ENCODE measurements at regions not wholly inside any gene's neighbourhood (a gene's known extent, or its start where the extent isn't known, plus 50 kb on each side); places are given as distances from the start of the nearest gene placed in this dataset.

DNA sequence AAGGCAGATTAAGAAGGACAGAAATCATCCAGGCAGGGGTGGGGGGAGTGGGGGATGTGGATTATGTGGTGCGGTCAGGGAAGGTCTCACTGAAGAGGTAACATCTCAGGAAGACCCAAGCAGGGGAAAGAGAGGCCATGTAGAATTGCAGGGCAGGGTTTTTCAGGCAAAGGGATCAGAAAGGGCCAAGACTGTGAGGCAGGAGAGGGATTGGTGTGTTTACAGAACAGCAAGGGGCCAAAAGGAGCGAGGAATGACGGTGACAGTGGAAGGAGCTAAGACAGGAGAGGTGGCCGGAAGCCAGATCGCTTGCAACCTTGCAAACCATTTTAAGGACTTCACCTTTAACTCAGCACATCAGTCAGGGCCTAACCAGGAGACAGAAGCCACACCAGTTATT, 535.4 kb upstream of the JARID2 start:
- Histone ChIP-seq H3K4me1 (ENCODE audit: insufficient read depth) (peaks cover 14% of the 10 kb centered on the region; the same call in 1 of the 2 replicates), H3K27ac (ENCODE audit: low read depth) (no peak overlapping the region), H3F3A (replicated peaks; ENCODE audit: low read depth) (no peaks in the 10 kb centered on the region), H3K4me3 (no peak overlapping the region), H3K79me2 (replicated peaks; ENCODE audit: insufficient read depth) (no peaks in the 10 kb centered on the region), H3K9me2 (ENCODE audit: insufficient read depth) (0 out of 2 replicates have a peak, but pooled peaks cover 6% of the 10 kb centered on the region), H2AFZ (no peak overlapping the region), H3K4me2 (no peak overlapping the region), H4K20me1 (replicated peaks; ENCODE audit: insufficient read depth) (no peaks in the 10 kb centered on the region), H3K36me3 (ENCODE audit: insufficient read depth) (no peaks in the 10 kb centered on the region), H3K27me3 (ENCODE audit: insufficient read depth) (no peaks in the 10 kb centered on the region)
- no peak for ATAC-seq
- no peak overlapping the region for H3K27ac Mint-ChIP-seq
- peaks cover 15% of the 10 kb centered on the region for H3K4me1 Mint-ChIP-seq
- no peak for DNase-seq (ENCODE audit: low spot score)
- TF ChIP-seq CTCF (conservative IDR thresholded peaks at IDR 0.05; ENCODE audit: low read depth in 2 of 2) = no peak
- no peak for TF ChIP-seq REST (IDR thresholded peaks at IDR 0.05; ENCODE audit: unreplicated experiment)
- no peak for TF ChIP-seq JUNB (IDR thresholded peaks at IDR 0.05; ENCODE audit: unreplicated experiment)
- no peak for TF ChIP-seq ZNF331 (CRISPR knock-in tag; IDR thresholded peaks at IDR 0.05; ENCODE audit: low read depth)
- TF ChIP-seq ZNF114 (CRISPR knock-in tag; IDR thresholded peaks at IDR 0.05) = no peak
- no peak for TF ChIP-seq EZH2 (IDR thresholded peaks at IDR 0.05; ENCODE audit: low read depth, unreplicated experiment)
- no peak for TF ChIP-seq ETS1 (IDR thresholded peaks at IDR 0.05)
- TF ChIP-seq EZH2phosphoT487 (IDR thresholded peaks at IDR 0.05; ENCODE audit: unreplicated experiment) = no peak
- no peak for TF ChIP-seq POLR2AphosphoS5 (IDR thresholded peaks at IDR 0.05; ENCODE audit: low read depth)
- no peak for TF ChIP-seq STAT1 (IDR thresholded peaks at IDR 0.05; ENCODE audit: unreplicated experiment)
- TF ChIP-seq NANOG (IDR thresholded peaks at IDR 0.05; ENCODE audit: borderline replicate concordance) = no peak
- no peak for TF ChIP-seq ZNF462 (CRISPR knock-in tag; IDR thresholded peaks at IDR 0.05)
- TF ChIP-seq CREB1 (CRISPR knock-in tag; IDR thresholded peaks at IDR 0.05; ENCODE audit: low read depth) = no peak
- H3K36me3 Mint-ChIP-seq (ENCODE audit: low read depth) = peaks cover 17% of the 10 kb centered on the region
- H3K9me3 Mint-ChIP-seq = peaks cover 6% of the 10 kb centered on the region
- H3K4me3 Mint-ChIP-seq = no peak overlapping the region
- H3K27me3 Mint-ChIP-seq (ENCODE audit: insufficient read depth, low read depth, poor library complexity) = peaks cover 7% of the 10 kb centered on the region
